HUDEP-2 (cell line): ENCODE measurements at regions not wholly inside any gene's neighbourhood (a gene's known extent, or its start where the extent isn't known, plus 50 kb on each side); places are given as distances from the start of the nearest gene placed in this dataset.
"Not testable (repeated sequence)": the region's sequence is repeated elsewhere in the genome, so short reads cannot be mapped to it uniquely, and the experiment has no call there.

ENCODE experiments used
- DNase-seq, 76 experiments: peaks; one replicate each; lab custom pipeline; 2025; ENCODE audit not compliant: unreplicated experiment in 76 of 76; lab: John Stamatoyannopoulos, UW

GRCh38 chr12:131494741-131495524 is 216.0 kb upstream of the SFSWAP start:
- DNase-seq, result no peak

GRCh38 chr12:131497966-131498365 is 212.9 kb upstream of the SFSWAP start:
- DNase-seq, result no peak

GRCh38 chr12:131499160-131499863 is 211.6 kb upstream of the SFSWAP start:
- no peak for DNase-seq

- DNase-seq, result no peak
These were observed 211.1 kb upstream of the SFSWAP start for GRCh38 chr12:131499864-131500190.

- no peak for DNase-seq
These were observed 210.3 kb upstream of the SFSWAP start for GRCh38 chr12:131500564-131500963.

GRCh38 chr12:131505561-131505960 is 205.3 kb upstream of the SFSWAP start:
- DNase-seq, result no peak

GRCh38 chr12:131506426-131506825 is 204.5 kb upstream of the SFSWAP start:
- no peak for DNase-seq

GRCh38 chr12:131507094-131507493 is 203.8 kb upstream of the SFSWAP start:
- DNase-seq, result no peak

- DNase-seq, result no peak
These were observed 203.0 kb upstream of the SFSWAP start for GRCh38 chr12:131507881-131508280.

GRCh38 chr12:131509701-131510100 is 201.2 kb upstream of the SFSWAP start:
- no peak for DNase-seq

GRCh38 chr12:131510431-131510830 is 200.5 kb upstream of the SFSWAP start:
- DNase-seq, result no peak

GRCh38 chr12:131511391-131511802 is 199.5 kb upstream of the SFSWAP start:
- no peak for DNase-seq

GRCh38 chr12:131511803-131512561 is 198.9 kb upstream of the SFSWAP start:
- DNase-seq, result no peak

GRCh38 chr12:131513606-131514005 is 197.3 kb upstream of the SFSWAP start:
- no peak for DNase-seq

- DNase-seq, result not testable (repeated sequence)
These were observed 190.3 kb upstream of the SFSWAP start for GRCh38 chr12:131520553-131520952.

- no peak for DNase-seq
These were observed 189.6 kb upstream of the SFSWAP start for GRCh38 chr12:131521326-131521725.

- DNase-seq, result no peak
These were observed 184.9 kb upstream of the SFSWAP start for GRCh38 chr12:131525795-131526508.

- no peak for DNase-seq
These were observed 183.8 kb upstream of the SFSWAP start for GRCh38 chr12:131527092-131527491.

GRCh38 chr12:131527736-131528135 is 183.2 kb upstream of the SFSWAP start:
- no peak for DNase-seq

- no peak for DNase-seq
These were observed 182.7 kb upstream of the SFSWAP start for GRCh38 chr12:131528144-131528543.

- no peak for DNase-seq
These were observed 182.2 kb upstream of the SFSWAP start for GRCh38 chr12:131528667-131529066.
